ENCODE measurements at regions not wholly inside any gene's neighbourhood (a gene's known extent, or its start where the extent isn't known, plus 50 kb on each side); places are given as distances from the start of the nearest gene placed in this dataset.
A peak's percentile ranks its signal among the peaks of the same experiment; 100 is the strongest.

GRCh38 chr1:212181015-212181882 lies 104.0 kb upstream of the PPP2R5A start:
- H3K4me1 Mint-ChIP-seq (ENCODE audit: low read depth) = peaks cover 13% of the 10 kb centered on the region
- no peaks in the 10 kb centered on the region for H3K9me3 Mint-ChIP-seq
- no peaks in the 10 kb centered on the region for H3K27me3 Mint-ChIP-seq (ENCODE audit: low read depth)
- no peak overlapping the region for H3K27ac Mint-ChIP-seq
- no peak for DNase-seq (ENCODE audit: low spot score)
- peaks cover 1% of the 10 kb centered on the region for H3K36me3 Mint-ChIP-seq (ENCODE audit: low read depth)
- H3K4me3 Mint-ChIP-seq = no peak overlapping the region

- H3K9me3 Mint-ChIP-seq = no peaks in the 10 kb centered on the region
- H3K27ac Mint-ChIP-seq = no peak overlapping the region
- H3K4me3 Mint-ChIP-seq = no peak overlapping the region
- peaks cover 1% of the 10 kb centered on the region for H3K36me3 Mint-ChIP-seq (ENCODE audit: low read depth)
- peaks cover 22% of the 10 kb centered on the region for H3K4me1 Mint-ChIP-seq (ENCODE audit: low read depth)
- DNase-seq (ENCODE audit: low spot score) = no peak
- H3K27me3 Mint-ChIP-seq (ENCODE audit: low read depth) = no peaks in the 10 kb centered on the region
Measured at GRCh38 chr1:212182171-212182570, 103.0 kb upstream of the PPP2R5A start.

GRCh38 chr1:212182579-212182978 lies 102.6 kb upstream of the PPP2R5A start:
- no peak for DNase-seq (ENCODE audit: low spot score)
- peaks cover 23% of the 10 kb centered on the region for H3K4me1 Mint-ChIP-seq (ENCODE audit: low read depth)
- H3K27me3 Mint-ChIP-seq (ENCODE audit: low read depth) = no peaks in the 10 kb centered on the region
- peaks cover 1% of the 10 kb centered on the region for H3K36me3 Mint-ChIP-seq (ENCODE audit: low read depth)
- no peaks in the 10 kb centered on the region for H3K9me3 Mint-ChIP-seq
- H3K4me3 Mint-ChIP-seq = no peak overlapping the region
- H3K27ac Mint-ChIP-seq = no peak overlapping the region

GRCh38 chr1:212186427-212187207 lies 98.6 kb upstream of the PPP2R5A start:
- DNase-seq (ENCODE audit: low spot score) = peak; percentile 9
- Mint-ChIP-seq H3K4me3 (peak overlapping the region; percentile 69), H3K4me1 (ENCODE audit: low read depth) (peaks cover 34% of the 10 kb centered on the region), H3K9me3 (no peaks in the 10 kb centered on the region), H3K36me3 (ENCODE audit: low read depth) (peaks cover 1% of the 10 kb centered on the region), H3K27ac (peak overlapping the region; percentile 88), H3K27me3 (ENCODE audit: low read depth) (peaks cover under 1% of the 10 kb centered on the region)

- H3K4me1 Mint-ChIP-seq (ENCODE audit: low read depth) = peaks cover 34% of the 10 kb centered on the region
- peaks cover 2% of the 10 kb centered on the region for H3K27me3 Mint-ChIP-seq (ENCODE audit: low read depth)
- H3K36me3 Mint-ChIP-seq (ENCODE audit: low read depth) = peaks cover 1% of the 10 kb centered on the region
- DNase-seq (ENCODE audit: low spot score) = no peak
- peak overlapping the region; percentile 12 for H3K4me3 Mint-ChIP-seq
- H3K27ac Mint-ChIP-seq = peak overlapping the region; percentile 40
- H3K9me3 Mint-ChIP-seq = no peaks in the 10 kb centered on the region
Measured at GRCh38 chr1:212188599-212189351, 96.4 kb upstream of the PPP2R5A start.

GRCh38 chr1:212189352-212189738 lies 95.9 kb upstream of the PPP2R5A start:
- peaks cover 2% of the 10 kb centered on the region for H3K27me3 Mint-ChIP-seq (ENCODE audit: low read depth)
- no peak overlapping the region for H3K4me3 Mint-ChIP-seq
- H3K4me1 Mint-ChIP-seq (ENCODE audit: low read depth) = peaks cover 33% of the 10 kb centered on the region

GRCh38 chr1:212190169-212190568 lies 95.0 kb upstream of the PPP2R5A start:
- peaks cover 5% of the 10 kb centered on the region for H3K9me3 Mint-ChIP-seq
- no peak overlapping the region for H3K4me3 Mint-ChIP-seq
- H3K36me3 Mint-ChIP-seq (ENCODE audit: low read depth) = peaks cover 1% of the 10 kb centered on the region
- peaks cover 29% of the 10 kb centered on the region for H3K4me1 Mint-ChIP-seq (ENCODE audit: low read depth)
- peaks cover 2% of the 10 kb centered on the region for H3K27me3 Mint-ChIP-seq (ENCODE audit: low read depth)
- DNase-seq (ENCODE audit: low spot score) = no peak
- no peak overlapping the region for H3K27ac Mint-ChIP-seq

More at GRCh38 chr1:212189352-212189738, 95.9 kb upstream of the PPP2R5A start:
- Mint-ChIP-seq H3K27ac (no peak overlapping the region), H3K9me3 (no peaks in the 10 kb centered on the region), H3K36me3 (ENCODE audit: low read depth) (peaks cover 1% of the 10 kb centered on the region)
- DNase-seq (ENCODE audit: low spot score) = no peak

- peaks cover 5% of the 10 kb centered on the region for H3K9me3 Mint-ChIP-seq
- no peak overlapping the region for H3K27ac Mint-ChIP-seq
- H3K27me3 Mint-ChIP-seq (ENCODE audit: low read depth) = peaks cover 2% of the 10 kb centered on the region
- no peak for DNase-seq (ENCODE audit: low spot score)
- H3K4me3 Mint-ChIP-seq = no peak overlapping the region
- H3K4me1 Mint-ChIP-seq (ENCODE audit: low read depth) = peaks cover 21% of the 10 kb centered on the region
- H3K36me3 Mint-ChIP-seq (ENCODE audit: low read depth) = no peaks in the 10 kb centered on the region
Measured at GRCh38 chr1:212192261-212192998, 92.8 kb upstream of the PPP2R5A start.

GRCh38 chr1:212196355-212196754 lies 88.9 kb upstream of the PPP2R5A start:
- Mint-ChIP-seq H3K27ac (no peak overlapping the region), H3K9me3 (peaks cover 9% of the 10 kb centered on the region), H3K27me3 (ENCODE audit: low read depth) (peaks cover 2% of the 10 kb centered on the region), H3K4me3 (no peak overlapping the region), H3K36me3 (ENCODE audit: low read depth) (no peaks in the 10 kb centered on the region), H3K4me1 (ENCODE audit: low read depth) (peaks cover 4% of the 10 kb centered on the region)
- no peak for DNase-seq (ENCODE audit: low spot score)

GRCh38 chr1:212201461-212201860 lies 83.7 kb upstream of the PPP2R5A start:
- peaks cover 4% of the 10 kb centered on the region for H3K9me3 Mint-ChIP-seq
- no peak overlapping the region for H3K27ac Mint-ChIP-seq
- peaks cover 6% of the 10 kb centered on the region for H3K4me1 Mint-ChIP-seq (ENCODE audit: low read depth)
- no peaks in the 10 kb centered on the region for H3K36me3 Mint-ChIP-seq (ENCODE audit: low read depth)
- no peak overlapping the region for H3K4me3 Mint-ChIP-seq
- no peak for DNase-seq (ENCODE audit: low spot score)
- H3K27me3 Mint-ChIP-seq (ENCODE audit: low read depth) = peaks cover 6% of the 10 kb centered on the region

- Mint-ChIP-seq H3K4me1 (ENCODE audit: low read depth) (peaks cover 2% of the 10 kb centered on the region), H3K36me3 (ENCODE audit: low read depth) (no peaks in the 10 kb centered on the region), H3K4me3 (no peak overlapping the region), H3K27ac (no peak overlapping the region), H3K27me3 (ENCODE audit: low read depth) (peaks cover 6% of the 10 kb centered on the region), H3K9me3 (peaks cover 4% of the 10 kb centered on the region)
- DNase-seq (ENCODE audit: low spot score) = no peak
Measured at GRCh38 chr1:212203630-212204029, 81.6 kb upstream of the PPP2R5A start.

GRCh38 chr1:212205006-212205405 lies 80.2 kb upstream of the PPP2R5A start:
- Mint-ChIP-seq H3K4me3 (no peak overlapping the region), H3K9me3 (peaks cover 4% of the 10 kb centered on the region), H3K27me3 (ENCODE audit: low read depth) (peaks cover 6% of the 10 kb centered on the region), H3K36me3 (ENCODE audit: low read depth) (no peaks in the 10 kb centered on the region), H3K4me1 (ENCODE audit: low read depth) (peaks cover 2% of the 10 kb centered on the region), H3K27ac (no peak overlapping the region)
- no peak for DNase-seq (ENCODE audit: low spot score)

GRCh38 chr1:212205843-212206242 lies 79.4 kb upstream of the PPP2R5A start:
- H3K4me1 Mint-ChIP-seq (ENCODE audit: low read depth) = peaks cover 2% of the 10 kb centered on the region
- H3K27me3 Mint-ChIP-seq (ENCODE audit: low read depth) = peaks cover 6% of the 10 kb centered on the region
- no peaks in the 10 kb centered on the region for H3K36me3 Mint-ChIP-seq (ENCODE audit: low read depth)
- DNase-seq (ENCODE audit: low spot score) = no peak
- peaks cover 2% of the 10 kb centered on the region for H3K9me3 Mint-ChIP-seq
- H3K27ac Mint-ChIP-seq = no peak overlapping the region
- H3K4me3 Mint-ChIP-seq = no peak overlapping the region
